ELF-1 (cell line): ENCODE measurements at regions not wholly inside any gene's neighbourhood (a gene's known extent, or its start where the extent isn't known, plus 50 kb on each side); places are given as distances from the start of the nearest gene placed in this dataset.

Source experiments
- DNase-seq: peaks from one replicate; pipeline ENCODE4 v3.0.0-alpha.2; 2016; ENCODE audit warnings: low read depth, low spot score

DNA sequence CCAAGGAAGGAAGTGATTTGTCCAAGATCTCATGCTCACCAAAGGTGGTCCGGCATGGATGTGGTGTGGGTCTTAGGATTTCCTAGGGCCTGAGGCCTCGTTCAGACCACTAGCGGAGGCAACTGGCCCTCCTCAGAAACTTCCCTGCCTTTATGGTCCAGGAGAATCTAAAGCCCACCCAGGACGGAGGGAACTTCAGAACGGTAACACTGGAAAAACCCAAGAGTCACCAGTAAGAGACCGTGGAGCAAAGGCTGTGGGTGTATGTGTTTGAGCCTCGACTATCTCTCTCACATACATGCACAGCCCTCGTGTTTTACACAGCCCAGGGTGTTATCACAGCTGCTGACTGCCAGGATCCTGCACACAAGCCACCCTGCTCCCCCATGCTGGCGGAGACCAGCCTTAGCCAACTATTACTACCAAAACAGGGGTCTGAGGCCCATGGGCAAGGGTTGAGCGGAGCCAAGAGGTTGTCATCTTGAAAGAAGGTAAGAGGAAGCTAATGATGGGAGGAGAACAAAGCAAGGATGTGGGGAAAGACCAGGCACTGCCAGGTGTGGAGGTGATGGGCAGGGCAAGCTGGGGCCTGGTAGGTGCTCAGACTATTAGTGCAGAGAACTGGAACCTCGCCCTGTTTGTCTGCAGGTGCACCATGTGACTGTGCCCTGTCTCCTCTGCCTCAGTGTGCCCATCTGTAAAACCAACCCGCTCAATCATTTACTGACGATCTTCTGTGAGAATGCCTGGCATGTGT, 170.2 kb upstream of the ZMIZ1 start:
- no peak for DNase-seq

DNA sequence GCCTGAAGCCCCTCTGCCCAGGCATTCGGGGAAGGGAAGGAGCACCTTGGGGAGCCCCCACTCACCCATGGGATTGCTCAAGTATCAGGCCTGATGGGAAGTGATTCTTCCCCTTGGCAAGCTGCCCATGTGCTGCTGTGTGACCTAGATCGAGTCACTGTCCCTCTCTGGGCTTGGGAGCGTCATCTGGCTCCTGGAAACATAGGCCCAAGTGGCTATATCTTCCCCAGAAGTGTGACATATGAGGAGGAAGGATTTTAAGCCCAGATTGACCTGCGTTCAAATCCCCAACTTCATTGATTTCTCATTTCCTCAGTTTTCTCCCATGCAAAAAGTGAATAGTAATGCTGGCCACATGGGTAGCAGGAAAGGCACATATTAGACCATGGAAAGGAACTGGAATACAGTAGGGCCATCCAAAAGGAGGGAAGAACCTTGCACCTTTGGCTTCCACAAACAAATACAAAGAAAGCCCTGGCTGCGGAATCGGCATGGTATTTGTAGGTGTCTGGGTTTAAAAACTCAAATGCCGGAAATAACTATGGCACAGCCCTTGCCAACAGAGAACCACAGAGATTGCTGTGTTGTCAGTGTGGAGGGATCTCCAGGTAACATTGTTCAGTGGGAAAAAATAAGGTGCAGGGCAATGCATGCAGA, 169.5 kb upstream of the ZMIZ1 start:
- no peak for DNase-seq

- no peak for DNase-seq
These were observed 168.6 kb upstream of the ZMIZ1 start for GRCh38 chr10:78899996-78900714.

- DNase-seq = no peak
These were observed 167.9 kb upstream of the ZMIZ1 start for GRCh38 chr10:78900715-78901430.

DNA sequence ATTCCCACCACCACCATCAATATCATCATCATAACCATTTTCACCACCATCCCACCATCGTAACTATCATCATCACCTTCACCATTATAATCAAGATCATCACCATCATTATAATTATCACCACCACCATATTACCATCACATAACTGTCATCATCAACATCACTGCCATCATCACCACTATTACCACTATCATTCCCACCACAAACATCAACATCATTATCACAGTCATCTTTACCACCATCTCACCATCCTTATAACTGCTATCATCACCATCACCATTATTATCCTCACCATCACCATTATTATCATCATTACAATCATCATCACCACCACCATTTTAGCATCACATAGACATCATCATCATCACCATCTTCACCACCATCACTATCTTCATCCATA, 167.1 kb upstream of the ZMIZ1 start:
- no peak for DNase-seq

GRCh38 chr10:78902815-78903214, 166.0 kb upstream of the ZMIZ1 start:
- DNase-seq = no peak

GRCh38 chr10:78903341-78903940, 165.3 kb upstream of the ZMIZ1 start:
- DNase-seq = no peak

GRCh38 chr10:78904196-78904595, 164.6 kb upstream of the ZMIZ1 start:
- peak; percentile 0 for DNase-seq

DNA sequence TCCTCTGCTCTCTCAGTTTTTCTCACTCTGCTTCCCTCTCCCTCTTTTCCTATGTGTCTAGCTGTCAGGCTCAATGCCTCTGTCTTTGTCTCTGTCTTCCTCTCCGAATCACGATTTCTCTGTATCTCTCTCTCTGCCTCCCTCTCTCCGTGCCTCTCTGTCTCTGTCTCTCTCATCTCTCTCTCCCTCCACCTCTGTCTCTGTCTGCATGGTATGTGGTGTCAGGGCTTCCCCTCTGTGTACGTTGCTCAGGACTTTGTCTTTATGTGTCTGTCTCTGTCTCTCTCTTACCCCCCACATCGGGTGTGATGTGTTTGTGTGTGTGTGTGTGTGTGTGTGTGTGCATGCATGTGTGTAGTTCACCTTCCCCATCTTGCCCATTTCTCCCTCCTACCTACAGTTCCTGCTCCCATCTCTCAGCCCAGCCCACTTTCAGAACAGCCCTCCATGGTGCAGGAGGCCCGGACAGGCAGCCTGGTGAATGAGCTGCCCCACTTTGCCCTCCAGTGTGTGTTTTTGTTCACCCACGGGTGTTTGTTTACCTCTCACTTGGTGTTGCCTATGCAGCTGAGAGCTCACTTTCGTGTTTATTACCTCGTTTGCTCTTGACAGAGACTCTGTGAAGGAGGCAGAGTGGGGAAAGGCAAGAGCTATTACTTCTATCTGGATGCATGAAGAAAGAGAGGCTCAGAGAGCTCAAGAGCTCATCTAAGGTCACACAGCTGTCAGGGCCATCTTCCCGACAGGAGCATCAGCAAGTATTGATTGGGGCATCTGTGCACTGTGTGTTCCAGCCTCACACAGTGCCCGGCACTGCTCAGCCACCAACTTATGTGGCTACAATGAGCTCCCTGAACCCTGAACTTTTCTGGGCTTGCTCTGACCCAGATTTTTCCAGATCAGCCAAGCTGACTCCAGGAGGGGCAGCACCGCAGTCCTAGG, 163.5 kb upstream of the ZMIZ1 start:
- peak; percentile 0 for DNase-seq

DNA sequence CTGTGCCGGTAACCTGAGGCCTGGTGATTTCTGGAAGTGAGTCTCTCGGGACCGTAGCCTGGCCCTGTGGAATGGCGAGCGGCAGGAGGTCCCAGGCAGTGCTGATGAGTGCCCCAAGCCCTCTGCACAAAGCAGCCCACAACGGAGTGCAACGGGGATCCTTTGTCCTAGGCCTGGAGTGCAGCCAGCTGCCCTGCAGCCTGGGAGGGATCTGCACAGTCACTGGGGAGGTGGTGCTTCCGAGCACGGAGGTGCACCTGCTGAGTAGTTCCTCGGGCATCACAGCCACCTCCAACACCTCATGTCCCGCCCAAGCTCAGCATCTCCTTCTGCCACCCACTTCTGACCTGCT, 162.8 kb upstream of the ZMIZ1 start:
- peak; percentile 39 for DNase-seq

DNA sequence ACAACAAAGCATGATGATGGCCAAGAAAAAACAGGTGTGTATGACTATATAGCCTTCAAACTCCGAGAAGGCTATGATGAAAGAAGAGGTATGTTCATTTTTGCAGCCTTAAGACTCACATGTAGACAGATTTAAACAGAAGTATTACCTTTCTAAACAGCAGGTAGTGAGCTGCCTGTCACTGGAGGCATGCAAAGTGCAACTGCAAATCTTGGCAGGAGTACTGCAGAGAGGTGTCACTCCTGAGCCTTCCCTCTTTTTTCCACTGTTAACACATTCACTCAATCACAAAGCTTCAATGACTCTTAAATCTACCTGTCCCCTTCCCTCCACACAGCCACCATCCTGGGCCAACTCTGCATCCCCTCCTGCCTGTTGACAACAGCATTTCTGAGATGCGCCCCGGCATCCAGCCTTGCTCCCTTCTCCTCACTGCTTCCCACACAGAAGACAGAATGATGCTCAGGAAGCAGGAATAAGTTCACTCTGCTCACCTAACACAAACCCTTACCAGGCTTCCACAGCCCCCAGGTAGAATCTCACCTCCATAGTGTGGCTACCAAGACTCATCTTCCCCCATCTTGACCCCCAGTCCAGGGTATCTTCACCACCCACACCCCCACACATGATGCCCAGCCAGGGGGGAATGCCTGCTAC, 161.9 kb upstream of the ZMIZ1 start:
- DNase-seq = no peak

DNA sequence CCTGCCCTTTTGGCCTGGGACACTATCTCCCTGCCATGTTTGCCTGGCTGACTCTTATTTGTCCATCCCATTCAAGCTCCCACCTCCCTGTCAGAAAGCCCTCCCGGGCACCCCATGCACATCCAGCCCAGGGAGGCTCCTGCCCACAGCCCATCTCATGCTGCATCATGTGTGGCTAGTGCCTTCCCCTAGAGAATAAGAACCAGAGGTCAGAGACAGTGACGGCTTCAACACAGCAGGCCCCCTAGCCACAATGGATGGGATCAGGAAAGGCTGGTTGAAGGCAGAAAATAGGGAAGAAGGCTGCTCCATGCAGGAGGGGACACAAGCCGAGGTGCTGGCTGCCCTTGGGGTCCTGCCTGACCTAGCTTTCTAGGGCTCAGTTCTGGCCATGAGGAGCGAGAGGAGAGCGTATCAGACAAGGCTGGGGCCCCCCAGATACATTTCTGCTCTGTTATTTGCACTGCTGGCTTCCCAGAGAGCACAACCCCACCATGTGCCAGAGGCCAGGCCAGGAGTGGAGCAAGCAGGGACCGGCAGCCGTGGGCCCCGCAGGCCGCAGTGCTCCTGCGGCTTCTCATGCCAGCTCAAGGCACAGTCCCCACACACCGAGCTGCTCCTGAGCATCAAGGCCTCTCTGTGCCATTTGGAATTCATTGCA, 161.1 kb upstream of the ZMIZ1 start:
- DNase-seq = no peak

GRCh38 chr10:78909221-78909620, 159.5 kb upstream of the ZMIZ1 start:
- no peak for DNase-seq

- DNase-seq = no peak
These were observed 158.7 kb upstream of the ZMIZ1 start for GRCh38 chr10:78910021-78910420.

GRCh38 chr10:78910476-78910875, 158.3 kb upstream of the ZMIZ1 start:
- no peak for DNase-seq

- no peak for DNase-seq
These were observed 157.9 kb upstream of the ZMIZ1 start for GRCh38 chr10:78910886-78911285.

- DNase-seq = no peak
These were observed 157.0 kb upstream of the ZMIZ1 start for GRCh38 chr10:78911533-78912340.

- DNase-seq = no peak
These were observed 156.2 kb upstream of the ZMIZ1 start for GRCh38 chr10:78912361-78913218.
